ENCODE measurements at regions not wholly inside any gene's neighbourhood (a gene's known extent, or its start where the extent isn't known, plus 50 kb on each side); places are given as distances from the start of the nearest gene placed in this dataset.

- intact Hi-C loops (cut with micrococcal nuclease; ENCODE audit: unreplicated experiment): no loop called here
- Mint-ChIP-seq H3K4me3 (ENCODE audit: low read depth, unreplicated experiment) (no peak overlapping the region), H3K27me3 (ENCODE audit: unreplicated experiment) (no peaks in the 10 kb centered on the region), H3K9me3 (ENCODE audit: low read depth, unreplicated experiment) (no peaks in the 10 kb centered on the region), H3K36me3 (ENCODE audit: insufficient read depth, unreplicated experiment) (peaks cover 22% of the 10 kb centered on the region), H3K4me1 (ENCODE audit: low read depth, unreplicated experiment) (peaks cover 25% of the 10 kb centered on the region), H3K27ac (ENCODE audit: unreplicated experiment) (peak overlapping the region; percentile 84)
- BruUV-seq (replicated peaks): no TSS peak
- CTCF ChIA-PET: no interaction called here
- no peak for DNase-seq
- TF ChIP-seq CTCF (IDR thresholded peaks at IDR 0.05; ENCODE audit: unreplicated experiment): no peak
Observed at GRCh38 chr15:96887730-96888129, 557.2 kb downstream of the NR2F2 start.

DNA sequence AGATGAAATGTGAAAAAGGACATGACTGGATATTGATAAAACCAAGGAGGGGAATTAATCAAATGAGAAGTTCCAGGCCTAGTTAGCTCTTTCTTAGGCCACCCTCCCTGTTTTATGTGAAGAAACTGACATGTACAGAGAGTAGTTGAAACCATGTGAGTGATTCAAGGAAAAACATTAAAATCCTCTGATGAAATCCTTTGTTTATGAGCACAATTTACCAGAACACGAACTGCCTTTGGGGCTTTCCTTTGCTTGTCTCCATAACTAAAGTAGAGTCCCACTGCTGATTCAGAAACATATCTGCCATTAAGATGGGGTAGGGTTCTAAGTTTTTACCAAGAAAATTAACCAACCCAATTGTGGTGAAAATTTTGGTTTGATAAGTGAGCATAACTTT is 558.3 kb downstream of the NR2F2 start:
- no peak for DNase-seq
- TF ChIP-seq CTCF (IDR thresholded peaks at IDR 0.05; ENCODE audit: unreplicated experiment): no peak
- CTCF ChIA-PET: interaction anchor here (0.6 kb wide), 1 partner anchor 1126 kb away, joined by 3 read pairs; no protein-coding TSS in a partner anchor
- Mint-ChIP-seq H3K36me3 (ENCODE audit: insufficient read depth, unreplicated experiment) (peaks cover 29% of the 10 kb centered on the region), H3K4me1 (ENCODE audit: low read depth, unreplicated experiment) (peaks cover 30% of the 10 kb centered on the region), H3K9me3 (ENCODE audit: low read depth, unreplicated experiment) (no peaks in the 10 kb centered on the region), H3K27ac (ENCODE audit: unreplicated experiment) (peak overlapping the region; percentile 78), H3K4me3 (ENCODE audit: low read depth, unreplicated experiment) (peak overlapping the region; percentile 21), H3K27me3 (ENCODE audit: unreplicated experiment) (no peaks in the 10 kb centered on the region)
- no TSS peak for BruUV-seq (replicated peaks)
- intact Hi-C loops (cut with micrococcal nuclease; ENCODE audit: unreplicated experiment): no loop called here

DNA sequence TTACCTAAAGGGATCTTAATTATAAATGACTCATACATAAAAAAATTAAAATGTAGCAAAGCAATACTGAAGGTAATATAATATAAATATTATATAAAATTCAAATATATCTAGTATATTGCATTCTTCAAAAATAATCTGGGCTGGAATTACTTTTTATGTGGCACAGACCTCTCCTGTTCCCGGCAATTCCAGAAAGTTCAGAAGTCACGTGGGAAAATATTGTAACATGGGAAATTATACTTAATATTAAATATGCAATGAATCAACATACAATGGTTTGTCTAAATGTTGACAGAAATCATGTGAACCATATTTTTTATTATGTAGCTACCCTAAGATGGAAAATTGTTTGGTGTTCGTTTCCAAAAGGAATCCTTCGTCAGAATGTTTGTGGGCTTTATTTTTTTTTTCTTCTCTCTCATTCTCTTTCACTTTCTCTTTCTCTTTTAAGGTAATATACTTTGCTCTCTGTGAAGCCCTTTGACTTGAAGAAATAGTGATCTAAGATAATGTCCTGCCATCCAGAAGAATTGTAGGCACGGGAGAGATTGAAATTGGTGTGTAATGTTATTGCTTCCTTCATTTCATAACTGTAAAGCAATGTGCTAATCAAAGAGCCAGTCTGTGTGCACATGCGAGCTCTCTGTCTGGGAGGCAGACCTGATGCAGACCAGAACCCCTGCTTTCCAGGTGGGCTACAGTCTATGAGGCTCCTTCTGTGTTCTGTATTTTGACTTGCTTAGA is 559.4 kb downstream of the NR2F2 start:
- CTCF ChIA-PET: interaction anchor here (0.6 to 0.7 kb wide), 2 partner anchors 104 to 559 kb away, joined by 3 read pairs; partner anchors contain the start of gene NR2F2
- intact Hi-C loops (cut with micrococcal nuclease; ENCODE audit: unreplicated experiment): loop anchor here (2.0 to 5.0 kb wide), 3 partner anchors 188 to 718 kb away; no protein-coding TSS in a partner anchor
- no TSS peak for BruUV-seq (replicated peaks)
- Mint-ChIP-seq H3K27me3 (ENCODE audit: unreplicated experiment) (no peaks in the 10 kb centered on the region), H3K27ac (ENCODE audit: unreplicated experiment) (peak overlapping the region; percentile 88), H3K4me3 (ENCODE audit: low read depth, unreplicated experiment) (peak overlapping the region; percentile 68), H3K36me3 (ENCODE audit: insufficient read depth, unreplicated experiment) (peaks cover 29% of the 10 kb centered on the region), H3K9me3 (ENCODE audit: low read depth, unreplicated experiment) (no peaks in the 10 kb centered on the region), H3K4me1 (ENCODE audit: low read depth, unreplicated experiment) (peaks cover 30% of the 10 kb centered on the region)
- peak; percentile 38 for DNase-seq
- TF ChIP-seq CTCF (IDR thresholded peaks at IDR 0.05; ENCODE audit: unreplicated experiment): no peak

GRCh38 chr15:96891046-96891445 is 560.5 kb downstream of the NR2F2 start:
- CTCF ChIA-PET: interaction anchor here (0.6 to 1.1 kb wide), 3 partner anchors 103 to 564 kb away, joined by 3 to 6 read pairs (median 5); no protein-coding TSS in a partner anchor
- Mint-ChIP-seq H3K4me1 (ENCODE audit: low read depth, unreplicated experiment) (peaks cover 30% of the 10 kb centered on the region), H3K27me3 (ENCODE audit: unreplicated experiment) (no peaks in the 10 kb centered on the region), H3K36me3 (ENCODE audit: insufficient read depth, unreplicated experiment) (peaks cover 29% of the 10 kb centered on the region), H3K4me3 (ENCODE audit: low read depth, unreplicated experiment) (peak overlapping the region; percentile 68), H3K9me3 (ENCODE audit: low read depth, unreplicated experiment) (no peaks in the 10 kb centered on the region), H3K27ac (ENCODE audit: unreplicated experiment) (peak overlapping the region; percentile 88)
- TF ChIP-seq CTCF (IDR thresholded peaks at IDR 0.05; ENCODE audit: unreplicated experiment): no peak
- no TSS peak for BruUV-seq (replicated peaks)
- DNase-seq: no peak
- intact Hi-C loops (cut with micrococcal nuclease; ENCODE audit: unreplicated experiment): loop anchor here (2.0 to 5.0 kb wide), 3 partner anchors 189 to 719 kb away; no protein-coding TSS in a partner anchor

All from Calu3 (cell line).